ENCODE measurements at regions not wholly inside any gene's neighbourhood (a gene's known extent, or its start where the extent isn't known, plus 50 kb on each side); places are given as distances from the start of the nearest gene placed in this dataset.

- H3K36me3 ChIP-seq (ENCODE audit: control insufficient read depth in 2 of 2, insufficient read depth in 1 of 2, low read length in 2 of 2), result no peaks in the 10 kb centered on the region
- no peak overlapping the region for H3K27ac ChIP-seq (ENCODE audit: extremely low read depth, low read depth, low read length)
- TF ChIP-seq SCRT2 (tag by site-specific recombination; IDR thresholded peaks at IDR 0.05) (no peak), KLF1 (tag by site-specific recombination; IDR thresholded peaks at IDR 0.05) (peak; percentile 78), ZNF311 (tag by site-specific recombination; IDR thresholded peaks at IDR 0.05; ENCODE audit: borderline replicate concordance) (no peak), ZNF501 (tag by site-specific recombination; IDR thresholded peaks at IDR 0.05) (no peak), ZNF621 (tag by site-specific recombination; IDR thresholded peaks at IDR 0.05) (no peak), ZNF211 (tag by site-specific recombination; IDR thresholded peaks at IDR 0.05; ENCODE audit: low read depth) (no peak), MZF1 (tag by site-specific recombination; IDR thresholded peaks at IDR 0.05; ENCODE audit: borderline replicate concordance) (no peak), HOXD13 (CRISPR knock-in tag; IDR thresholded peaks at IDR 0.05; ENCODE audit: borderline replicate concordance) (peak; percentile 74; the same call in 1 of the 2 replicates), ZNF529 (tag by site-specific recombination; IDR thresholded peaks at IDR 0.05; ENCODE audit: insufficient replicate concordance) (no peak), ZNF664 (tag by site-specific recombination; IDR thresholded peaks at IDR 0.05) (no peak), ZEB2 (tag by site-specific recombination; IDR thresholded peaks at IDR 0.05) (no peak), ZNF335 (tag by site-specific recombination; conservative IDR thresholded peaks at IDR 0.05) (no peak)
- TF ChIP-seq, protein P1, sequence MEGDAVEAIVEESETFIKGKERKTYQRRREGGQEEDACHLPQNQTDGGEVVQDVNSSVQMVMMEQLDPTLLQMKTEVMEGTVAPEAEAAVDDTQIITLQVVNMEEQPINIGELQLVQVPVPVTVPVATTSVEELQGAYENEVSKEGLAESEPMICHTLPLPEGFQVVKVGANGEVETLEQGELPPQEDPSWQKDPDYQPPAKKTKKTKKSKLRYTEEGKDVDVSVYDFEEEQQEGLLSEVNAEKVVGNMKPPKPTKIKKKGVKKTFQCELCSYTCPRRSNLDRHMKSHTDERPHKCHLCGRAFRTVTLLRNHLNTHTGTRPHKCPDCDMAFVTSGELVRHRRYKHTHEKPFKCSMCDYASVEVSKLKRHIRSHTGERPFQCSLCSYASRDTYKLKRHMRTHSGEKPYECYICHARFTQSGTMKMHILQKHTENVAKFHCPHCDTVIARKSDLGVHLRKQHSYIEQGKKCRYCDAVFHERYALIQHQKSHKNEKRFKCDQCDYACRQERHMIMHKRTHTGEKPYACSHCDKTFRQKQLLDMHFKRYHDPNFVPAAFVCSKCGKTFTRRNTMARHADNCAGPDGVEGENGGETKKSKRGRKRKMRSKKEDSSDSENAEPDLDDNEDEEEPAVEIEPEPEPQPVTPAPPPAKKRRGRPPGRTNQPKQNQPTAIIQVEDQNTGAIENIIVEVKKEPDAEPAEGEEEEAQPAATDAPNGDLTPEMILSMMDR (tag by site-specific recombination; IDR thresholded peaks at IDR 0.05), result no peak
- TF ChIP-seq, protein P2, sequence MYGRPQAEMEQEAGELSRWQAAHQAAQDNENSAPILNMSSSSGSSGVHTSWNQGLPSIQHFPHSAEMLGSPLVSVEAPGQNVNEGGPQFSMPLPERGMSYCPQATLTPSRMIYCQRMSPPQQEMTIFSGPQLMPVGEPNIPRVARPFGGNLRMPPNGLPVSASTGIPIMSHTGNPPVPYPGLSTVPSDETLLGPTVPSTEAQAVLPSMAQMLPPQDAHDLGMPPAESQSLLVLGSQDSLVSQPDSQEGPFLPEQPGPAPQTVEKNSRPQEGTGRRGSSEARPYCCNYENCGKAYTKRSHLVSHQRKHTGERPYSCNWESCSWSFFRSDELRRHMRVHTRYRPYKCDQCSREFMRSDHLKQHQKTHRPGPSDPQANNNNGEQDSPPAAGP (tag by site-specific recombination; IDR thresholded peaks at IDR 0.05), result peak; percentile 50; the same call in 1 of the 2 replicates
- H3K4me1 ChIP-seq (ENCODE audit: control insufficient read depth, insufficient read depth, low read length), result no peaks in the 10 kb centered on the region; the same call in 1 of the 2 replicates
- H3K9me3 ChIP-seq (ENCODE audit: control insufficient read depth, insufficient read depth, low read depth, low read length), result no peaks in the 10 kb centered on the region
- H3K4me3 ChIP-seq (ENCODE audit: low read depth, low read length), result no peak overlapping the region
- ChIA-PET CTCF (interaction anchor here (2.0 kb wide), 1 partner anchor 485 kb away, joined by 5 read pairs; no protein-coding TSS in a partner anchor), POLR2A (no interaction called here)
These were observed 406.5 kb upstream of the UBE2E3 start for GRCh38 chr2:180573951-180574350.

GRCh38 chr2:180572346-180572745 lies 408.1 kb upstream of the UBE2E3 start:
- Histone ChIP-seq H3K9me3 (ENCODE audit: control insufficient read depth, insufficient read depth, low read depth, low read length) (no peaks in the 10 kb centered on the region), H3K27ac (ENCODE audit: extremely low read depth, low read depth, low read length) (no peak overlapping the region), H3K4me1 (ENCODE audit: control insufficient read depth, insufficient read depth, low read length) (no peaks in the 10 kb centered on the region; the same call in 1 of the 2 replicates), H3K4me3 (ENCODE audit: low read depth, low read length) (no peak overlapping the region), H3K36me3 (ENCODE audit: control insufficient read depth in 2 of 2, insufficient read depth in 1 of 2, low read length in 2 of 2) (no peaks in the 10 kb centered on the region)
- POLR2A ChIA-PET, result no interaction called here
- TF ChIP-seq TCF7L2 (IDR thresholded peaks at IDR 0.05; ENCODE audit: borderline replicate concordance, low read depth, low read length), result no peak
- TF ChIP-seq KLF8 (tag by site-specific recombination; IDR thresholded peaks at IDR 0.05), result no peak
- TF ChIP-seq OSR2 (tag by site-specific recombination; IDR thresholded peaks at IDR 0.05), result no peak
- TF ChIP-seq ZNF521 (tag by site-specific recombination; IDR thresholded peaks at IDR 0.05), result no peak
- no peak for TF ChIP-seq ZNF639 (tag by site-specific recombination; IDR thresholded peaks at IDR 0.05)
- no peak for TF ChIP-seq ZNF211 (tag by site-specific recombination; IDR thresholded peaks at IDR 0.05; ENCODE audit: low read depth)
- no peak for TF ChIP-seq ZNF747 (tag by site-specific recombination; IDR thresholded peaks at IDR 0.05)
- no peak for TF ChIP-seq YY1 (tag by site-specific recombination; IDR thresholded peaks at IDR 0.05)
- TF ChIP-seq ZNF514 (tag by site-specific recombination; IDR thresholded peaks at IDR 0.05), result no peak
- no peak for TF ChIP-seq ZNF292 (tag by site-specific recombination; IDR thresholded peaks at IDR 0.05; ENCODE audit: borderline replicate concordance, low read depth)
- TF ChIP-seq, protein P3, sequence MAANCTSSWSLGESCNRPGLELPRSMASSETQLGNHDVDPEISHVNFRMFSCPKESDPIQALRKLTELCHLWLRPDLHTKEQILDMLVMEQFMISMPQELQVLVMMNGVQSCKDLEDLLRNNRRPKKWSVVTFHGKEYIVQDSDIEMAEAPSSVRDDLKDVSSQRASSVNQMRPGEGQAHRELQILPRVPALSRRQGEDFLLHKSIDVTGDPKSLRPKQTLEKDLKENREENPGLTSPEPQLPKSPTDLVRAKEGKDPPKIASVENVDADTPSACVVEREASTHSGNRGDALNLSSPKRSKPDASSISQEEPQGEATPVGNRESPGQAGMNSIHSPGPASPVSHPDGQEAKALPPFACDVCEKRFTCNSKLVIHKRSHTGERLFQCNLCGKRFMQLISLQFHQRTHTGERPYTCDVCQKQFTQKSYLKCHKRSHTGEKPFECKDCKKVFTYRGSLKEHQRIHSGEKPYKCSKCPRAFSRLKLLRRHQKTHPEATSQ (tag by site-specific recombination; IDR thresholded peaks at IDR 0.05), result no peak
- no peak for TF ChIP-seq ZNF132 (tag by site-specific recombination; IDR thresholded peaks at IDR 0.05; ENCODE audit: borderline replicate concordance)
- TF ChIP-seq ZBTB10 (tag by site-specific recombination; IDR thresholded peaks at IDR 0.05), result no peak
- TF ChIP-seq ZNF133 (tag by site-specific recombination; IDR thresholded peaks at IDR 0.05), result no peak
- TF ChIP-seq ZBTB20 (tag by site-specific recombination; IDR thresholded peaks at IDR 0.05), result no peak
- CTCF ChIA-PET, result interaction anchor here (2.0 kb wide), 1 partner anchor 487 kb away, joined by 5 read pairs; no protein-coding TSS in a partner anchor
